Activated CD4-positive, alpha-beta T cell treated with anti-CD3 and anti-CD28 coated beads for 1 hour (primary cell): ENCODE measurements at regions not wholly inside any gene's neighbourhood (a gene's known extent, or its start where the extent isn't known, plus 50 kb on each side); places are given as distances from the start of the nearest gene placed in this dataset.

ENCODE experiments used
- DNase-seq: peaks from one replicate; pipeline ENCODE4 v3.0.0-alpha.2; 2020

- DNase-seq, result no peak
Observed at GRCh38 chr21:36532769-36533467, 53.0 kb upstream of the CLDN14 start.

- DNase-seq, result no peak
Observed at GRCh38 chr21:36533468-36533848, 53.5 kb upstream of the CLDN14 start.

- no peak for DNase-seq
Observed at GRCh38 chr21:36534656-36535055, 54.7 kb upstream of the CLDN14 start.

- no peak for DNase-seq
Observed at GRCh38 chr21:36535618-36536241, 55.8 kb upstream of the CLDN14 start.

- DNase-seq, result no peak
Observed at GRCh38 chr21:36538761-36539160, 58.8 kb upstream of the CLDN14 start.

- no peak for DNase-seq
Observed at GRCh38 chr21:36539434-36540150, 59.7 kb upstream of the CLDN14 start.

- no peak for DNase-seq
Observed at GRCh38 chr21:36540700-36541099, 60.8 kb upstream of the CLDN14 start.

- DNase-seq, result no peak
Observed at GRCh38 chr21:36541721-36542139, 61.8 kb upstream of the CLDN14 start.

- DNase-seq, result no peak
Observed at GRCh38 chr21:36542312-36543101, 62.6 kb upstream of the CLDN14 start.

GRCh38 chr21:36543924-36544323 is 64.0 kb upstream of the CLDN14 start:
- DNase-seq, result no peak

- no peak for DNase-seq
Observed at GRCh38 chr21:36544545-36544944, 64.6 kb upstream of the CLDN14 start.

GRCh38 chr21:36545776-36546511 is 66.0 kb upstream of the CLDN14 start:
- DNase-seq, result no peak

- DNase-seq, result no peak
Observed at GRCh38 chr21:36547464-36547863, 67.5 kb upstream of the CLDN14 start.

GRCh38 chr21:36548866-36549265 is 68.9 kb upstream of the CLDN14 start:
- no peak for DNase-seq

- DNase-seq, result no peak
Observed at GRCh38 chr21:36549470-36549869, 69.5 kb upstream of the CLDN14 start.

GRCh38 chr21:36550761-36551160 is 70.8 kb upstream of the CLDN14 start:
- DNase-seq, result no peak

GRCh38 chr21:36551321-36551720 is 71.4 kb upstream of the CLDN14 start:
- no peak for DNase-seq

- no peak for DNase-seq
Observed at GRCh38 chr21:36551731-36552433, 72.0 kb upstream of the CLDN14 start.

- DNase-seq, result no peak
Observed at GRCh38 chr21:36552434-36552785, 72.5 kb upstream of the CLDN14 start.

- no peak for DNase-seq
Observed at GRCh38 chr21:36553406-36553805, 73.5 kb upstream of the CLDN14 start.

GRCh38 chr21:36554411-36555157 is 74.7 kb upstream of the CLDN14 start:
- no peak for DNase-seq
